Astrocyte (in vitro differentiated cells and primary cell): ENCODE measurements at regions not wholly inside any gene's neighbourhood (a gene's known extent, or its start where the extent isn't known, plus 50 kb on each side); places are given as distances from the start of the nearest gene placed in this dataset.

Experiments
- DNase-seq: peaks from one replicate; pipeline ENCODE4 v3.0.0-alpha.2; 2010; ENCODE audit warnings: low read depth
- FAIRE-seq: peaks from 2 replicates; lab custom pipeline; 2011; peaks lifted over from hg19 to GRCh38; lab: Jason Lieb, UNC
- H2AFZ ChIP-seq: 2 replicates; pipeline ENCODE4 v1.6.0; 2012; ENCODE audit warnings: low read depth, low read length, inconsistent platforms
- H3K27ac ChIP-seq: 2 replicates; pipeline ENCODE4 v1.5.1; 2011; ENCODE audit warnings: low read depth, low read length, inconsistent platforms
- H3K27me3 ChIP-seq: 2 replicates; pipeline ENCODE4 v1.6.0; 2011; ENCODE audit warnings: low read length, inconsistent platforms; ENCODE audit not compliant: insufficient read depth
- H3K36me3 ChIP-seq: 2 replicates; pipeline ENCODE4 v1.5.1; 2011; ENCODE audit warnings: low read length, inconsistent platforms; ENCODE audit not compliant: insufficient read depth
- H3K4me1 ChIP-seq: 2 replicates; pipeline ENCODE4 v1.5.1; 2011; ENCODE audit warnings: low read length, inconsistent platforms; ENCODE audit not compliant: insufficient read depth
- H3K4me2 ChIP-seq: 2 replicates; pipeline ENCODE4 v1.6.0; 2012; ENCODE audit warnings: low read length, inconsistent platforms
- H3K4me3 ChIP-seq: 2 replicates; pipeline ENCODE4 v1.5.1; 2011; ENCODE audit warnings: low read depth, mild to moderate bottlenecking, low read length, inconsistent platforms; ENCODE audit not compliant: insufficient read depth
- H3K79me2 ChIP-seq: 2 replicates; pipeline ENCODE4 v1.6.0; 2012; ENCODE audit warnings: mild to moderate bottlenecking, low read length, inconsistent platforms; ENCODE audit not compliant: insufficient read depth
- H3K9ac ChIP-seq: 2 replicates; pipeline ENCODE4 v1.6.0; 2012; ENCODE audit warnings: mild to moderate bottlenecking, low read length, inconsistent platforms
- H3K9me3 ChIP-seq: 2 replicates; pipeline ENCODE4 v1.5.1; 2012; ENCODE audit warnings: low read depth, mild to moderate bottlenecking, low read length, inconsistent platforms; ENCODE audit not compliant: insufficient read depth
- H4K20me1 ChIP-seq: 2 replicates; pipeline ENCODE4 v1.6.0; 2012; ENCODE audit warnings: low read length, inconsistent platforms; ENCODE audit not compliant: insufficient read depth
- H3K27ac Mint-ChIP-seq: one replicate; pipeline ENCODE4 v1.8.0; 2021; ENCODE audit warnings: mild to moderate bottlenecking, mixed read lengths; ENCODE audit not compliant: unreplicated experiment
- H3K27me3 Mint-ChIP-seq: one replicate; pipeline ENCODE4 v1.8.0; 2021; ENCODE audit warnings: low read depth, mixed read lengths; ENCODE audit not compliant: unreplicated experiment
- H3K36me3 Mint-ChIP-seq: one replicate; pipeline ENCODE4 v1.8.0; 2021; ENCODE audit warnings: low read depth, mixed read lengths; ENCODE audit not compliant: unreplicated experiment
- H3K4me1 Mint-ChIP-seq: one replicate; pipeline ENCODE4 v1.8.0; 2021; ENCODE audit warnings: low read depth, mixed read lengths; ENCODE audit not compliant: unreplicated experiment
- H3K4me3 Mint-ChIP-seq: one replicate; pipeline ENCODE4 v1.8.0; 2021; ENCODE audit warnings: mild to moderate bottlenecking, moderate library complexity, mixed read lengths; ENCODE audit not compliant: unreplicated experiment
- H3K9me3 Mint-ChIP-seq: one replicate; pipeline ENCODE4 v1.8.0; 2021; ENCODE audit warnings: mild to moderate bottlenecking, mixed read lengths; ENCODE audit not compliant: unreplicated experiment
- EZH2 ChIP-seq: IDR thresholded peaks from 2 replicates; pipeline ENCODE4 v1.6.1; 2012; ENCODE audit warnings: mild to moderate bottlenecking, low read length, inconsistent platforms; ENCODE audit not compliant: insufficient read depth
- TF ChIP-seq, protein P1 (sequence below): IDR thresholded peaks from 2 replicates; pipeline ENCODE4 v1.5.1; 2011; ENCODE audit warnings: low read depth, mild to moderate bottlenecking, inconsistent platforms, low read length, moderate library complexity; ENCODE audit not compliant: insufficient read depth

DNA sequence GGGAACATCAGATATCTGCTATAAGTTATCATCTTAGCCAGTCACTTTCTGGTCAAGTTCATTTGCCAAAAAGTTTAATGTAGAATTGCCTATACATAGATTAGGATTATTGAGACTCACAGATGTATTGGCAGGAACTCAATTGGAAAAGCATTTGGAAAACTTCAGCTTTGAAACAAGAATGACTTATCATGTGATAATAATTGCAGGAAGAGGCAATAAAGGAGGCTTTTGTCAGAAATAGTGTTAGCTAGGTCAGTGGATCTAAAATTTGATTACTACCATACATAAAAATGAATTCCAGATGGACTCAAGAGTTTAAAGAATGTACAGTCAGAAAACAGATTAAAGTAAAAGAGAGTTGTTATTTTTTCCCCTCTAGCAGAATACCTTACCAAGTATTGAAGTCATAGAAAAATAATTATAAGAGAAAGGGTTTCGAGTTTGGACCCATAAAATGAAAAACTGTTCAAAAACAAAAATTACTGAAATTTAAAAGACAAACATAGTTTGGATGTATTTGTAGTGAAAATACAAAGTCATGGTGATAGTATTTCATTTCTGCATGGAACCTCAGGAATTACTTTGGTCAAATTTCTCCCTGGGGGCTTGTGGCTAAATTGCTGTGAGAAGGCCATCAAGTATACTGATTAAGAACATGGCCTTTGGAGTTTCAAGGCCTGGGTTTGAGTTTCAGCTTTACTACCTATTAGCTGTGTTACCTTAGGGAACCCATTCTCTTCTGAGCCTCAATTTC, 159.9 kb downstream of the TMEM38B start:
- Histone ChIP-seq H3K4me3 (no peak overlapping the region), H3K27me3 (no peaks in the 10 kb centered on the region), H3K79me2 (no peaks in the 10 kb centered on the region), H3K4me2 (no peak overlapping the region), H3K9ac (no peak overlapping the region), H3K9me3 (peaks cover 2% of the 10 kb centered on the region), H3K36me3 (no peaks in the 10 kb centered on the region), H2AFZ (no peak overlapping the region), H3K4me1 (no peaks in the 10 kb centered on the region), H3K27ac (no peak overlapping the region), H4K20me1 (no peaks in the 10 kb centered on the region)
- DNase-seq (no peak), FAIRE-seq (no peak)
- Mint-ChIP-seq H3K27me3 (peaks cover 5% of the 10 kb centered on the region), H3K9me3 (peaks cover 3% of the 10 kb centered on the region), H3K36me3 (peaks cover 3% of the 10 kb centered on the region), H3K4me1 (peaks cover 8% of the 10 kb centered on the region), H3K27ac (no peak overlapping the region), H3K4me3 (no peak overlapping the region)
- TF ChIP-seq, protein P1, sequence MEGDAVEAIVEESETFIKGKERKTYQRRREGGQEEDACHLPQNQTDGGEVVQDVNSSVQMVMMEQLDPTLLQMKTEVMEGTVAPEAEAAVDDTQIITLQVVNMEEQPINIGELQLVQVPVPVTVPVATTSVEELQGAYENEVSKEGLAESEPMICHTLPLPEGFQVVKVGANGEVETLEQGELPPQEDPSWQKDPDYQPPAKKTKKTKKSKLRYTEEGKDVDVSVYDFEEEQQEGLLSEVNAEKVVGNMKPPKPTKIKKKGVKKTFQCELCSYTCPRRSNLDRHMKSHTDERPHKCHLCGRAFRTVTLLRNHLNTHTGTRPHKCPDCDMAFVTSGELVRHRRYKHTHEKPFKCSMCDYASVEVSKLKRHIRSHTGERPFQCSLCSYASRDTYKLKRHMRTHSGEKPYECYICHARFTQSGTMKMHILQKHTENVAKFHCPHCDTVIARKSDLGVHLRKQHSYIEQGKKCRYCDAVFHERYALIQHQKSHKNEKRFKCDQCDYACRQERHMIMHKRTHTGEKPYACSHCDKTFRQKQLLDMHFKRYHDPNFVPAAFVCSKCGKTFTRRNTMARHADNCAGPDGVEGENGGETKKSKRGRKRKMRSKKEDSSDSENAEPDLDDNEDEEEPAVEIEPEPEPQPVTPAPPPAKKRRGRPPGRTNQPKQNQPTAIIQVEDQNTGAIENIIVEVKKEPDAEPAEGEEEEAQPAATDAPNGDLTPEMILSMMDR: no peak
- TF ChIP-seq EZH2: no peak

DNA sequence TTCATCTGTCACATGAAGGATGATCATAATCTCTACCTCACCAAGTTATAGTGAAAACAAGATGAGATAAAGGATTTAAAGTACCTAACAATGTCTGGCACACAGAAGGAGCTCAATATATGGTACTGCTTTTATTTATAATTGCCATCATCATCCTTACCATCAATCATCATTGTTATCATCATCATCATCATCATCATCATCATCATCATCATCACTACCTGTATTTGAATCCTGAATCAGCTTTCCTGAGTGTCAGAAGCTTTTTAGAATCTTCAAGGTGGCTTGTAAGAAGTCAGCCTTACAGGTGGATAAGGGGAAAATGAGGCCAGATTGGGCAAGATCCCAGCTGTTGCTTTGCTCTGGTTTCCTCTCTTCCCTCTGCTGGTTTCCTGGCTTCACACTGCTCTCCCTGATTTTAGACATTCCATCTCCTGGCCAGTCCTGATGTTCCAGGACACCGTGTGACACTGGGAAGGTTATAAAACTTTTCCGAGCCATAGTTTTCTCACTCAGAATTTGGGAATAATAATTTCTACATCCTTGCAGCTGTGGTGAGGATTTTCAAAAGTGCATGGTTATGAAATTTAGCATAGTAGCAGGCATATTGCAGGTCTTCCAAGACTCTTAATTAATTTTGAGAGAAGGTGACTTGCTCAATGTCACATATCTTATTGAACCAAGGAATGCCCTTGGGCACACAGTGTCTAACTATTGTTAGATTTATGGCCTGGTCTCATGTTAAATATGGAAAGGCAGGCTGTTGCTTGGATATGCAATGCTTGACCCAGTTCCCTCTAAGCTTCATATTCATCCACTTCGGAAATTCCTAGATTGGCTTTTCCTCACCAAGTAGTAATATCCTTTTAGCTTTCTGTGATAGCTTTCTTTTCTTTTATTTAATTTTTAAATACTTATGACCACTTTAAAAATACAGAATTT, 160.7 kb downstream of the TMEM38B start:
- peaks cover 5% of the 10 kb centered on the region for H3K27me3 Mint-ChIP-seq
- H4K20me1 ChIP-seq: no peaks in the 10 kb centered on the region

More for the DNA sequence above, 160.7 kb downstream of the TMEM38B start:
- Histone ChIP-seq H3K36me3 (no peaks in the 10 kb centered on the region), H3K9me3 (peaks cover 2% of the 10 kb centered on the region), H2AFZ (no peak overlapping the region), H3K9ac (no peak overlapping the region), H3K27ac (no peak overlapping the region), H3K27me3 (no peaks in the 10 kb centered on the region), H3K4me2 (no peak overlapping the region), H3K4me1 (no peaks in the 10 kb centered on the region), H3K4me3 (no peak overlapping the region), H3K79me2 (no peaks in the 10 kb centered on the region)
- peaks cover 3% of the 10 kb centered on the region for H3K36me3 Mint-ChIP-seq
- H3K4me3 Mint-ChIP-seq: no peak overlapping the region
- peaks cover 3% of the 10 kb centered on the region for H3K9me3 Mint-ChIP-seq
- DNase-seq (no peak), FAIRE-seq (no peak)
- H3K4me1 Mint-ChIP-seq: peaks cover 9% of the 10 kb centered on the region
- no peak for TF ChIP-seq EZH2
- TF ChIP-seq, protein P1: no peak
- H3K27ac Mint-ChIP-seq: no peak overlapping the region
